Neutrophil (primary cell): ENCODE measurements at regions not wholly inside any gene's neighbourhood (a gene's known extent, or its start where the extent isn't known, plus 50 kb on each side); places are given as distances from the start of the nearest gene placed in this dataset.

Source experiments
- H3K27ac ChIP-seq: fragments of 200-600 bp; sonication (generic); 2 replicates; pipeline ENCODE4 v1.5.1; 2016; ENCODE audit warnings: mild to moderate bottlenecking, moderate library complexity
- H3K27me3 ChIP-seq: fragments of 200-600 bp; sonication (generic); 2 replicates; pipeline ENCODE4 v1.6.0; 2016; ENCODE audit warnings: mild to moderate bottlenecking
- H3K36me3 ChIP-seq: fragments of 200-600 bp; sonication (generic); 2 replicates; pipeline ENCODE4 v1.5.1; 2017
- H3K4me1 ChIP-seq, 2 experiments: fragments of 200-600 bp in 1 of 2; sonication (generic) in 1 of 2; 1 replicate in 1 of 2; 2 replicates in 1 of 2; pipeline versions ENCODE4 v1.5.1 to v1.6.1; 2013 to 2016; ENCODE audit warnings: low read depth in 1 of 2, low read length in 1 of 2, mild to moderate bottlenecking in 1 of 2, moderate library complexity in 1 of 2; ENCODE audit not compliant: control insufficient read depth in 1 of 2, insufficient read depth in 1 of 2
- H3K4me3 ChIP-seq, 2 experiments: fragments of 200-600 bp in 1 of 2; sonication (generic) in 1 of 2; 1 replicate in 1 of 2; 2 replicates in 1 of 2; pipeline ENCODE4 v1.5.1; 2013 to 2016; ENCODE audit warnings: low read depth in 1 of 2, low read length in 1 of 2, mild to moderate bottlenecking in 1 of 2, moderate library complexity in 1 of 2
- H3K9me3 ChIP-seq: fragments of 200-600 bp; sonication (generic); 2 replicates; pipeline ENCODE4 v1.5.1; 2016
- TF ChIP-seq, protein P1 (sequence below): fragments of 200-600 bp; sonication (generic); IDR thresholded peaks from 2 replicates; pipeline ENCODE4 v1.5.1; 2016; ENCODE audit warnings: antibody characterized with exemption

DNA sequence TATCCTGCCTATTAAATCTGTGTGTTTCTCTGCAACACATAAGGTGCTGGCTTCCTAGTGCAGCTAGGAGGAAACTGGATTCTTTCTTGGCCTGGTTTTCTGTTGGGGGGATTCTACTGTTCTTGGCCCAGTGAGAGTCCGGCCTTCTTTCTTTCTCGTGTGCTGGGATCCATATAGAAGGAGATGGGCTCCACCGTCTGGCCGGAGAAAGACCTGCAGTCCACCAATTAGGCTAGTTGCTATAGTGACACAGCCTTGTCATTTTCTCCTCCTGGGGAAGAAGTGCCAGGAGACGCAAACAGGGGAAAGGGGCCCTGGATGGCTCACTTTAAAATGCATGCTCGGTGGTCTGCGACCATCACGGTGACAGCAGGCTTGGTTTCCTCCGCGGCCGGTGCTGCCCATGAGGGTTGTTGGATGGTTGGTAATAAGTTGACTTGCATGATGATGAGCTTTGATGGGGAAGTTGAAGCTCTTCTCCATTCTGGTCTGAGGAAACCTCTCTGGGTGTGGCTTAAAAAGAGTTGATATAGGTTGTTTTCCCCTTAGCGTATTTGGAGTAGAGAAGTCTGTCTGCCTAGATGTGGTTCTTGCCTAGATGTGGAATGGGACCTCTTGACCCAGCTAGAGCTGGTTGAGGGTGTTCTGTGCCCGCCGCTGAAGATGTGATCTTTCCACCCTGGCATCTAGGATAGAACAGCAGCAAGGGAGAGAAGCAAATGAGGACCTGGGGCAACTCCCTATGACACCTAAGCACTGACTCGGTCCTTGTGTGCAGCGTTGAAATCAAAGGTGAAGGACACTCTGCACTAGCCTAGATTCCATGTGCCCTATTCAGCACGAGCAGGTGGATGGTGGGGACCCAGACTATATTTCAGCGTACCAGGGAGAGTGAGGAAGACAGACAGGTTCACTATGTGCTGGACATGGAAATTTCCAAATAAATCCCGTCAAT lies 1335.0 kb downstream of the BRD1 start:
- no peak overlapping the region for H3K4me3 ChIP-seq
- TF ChIP-seq, protein P1, sequence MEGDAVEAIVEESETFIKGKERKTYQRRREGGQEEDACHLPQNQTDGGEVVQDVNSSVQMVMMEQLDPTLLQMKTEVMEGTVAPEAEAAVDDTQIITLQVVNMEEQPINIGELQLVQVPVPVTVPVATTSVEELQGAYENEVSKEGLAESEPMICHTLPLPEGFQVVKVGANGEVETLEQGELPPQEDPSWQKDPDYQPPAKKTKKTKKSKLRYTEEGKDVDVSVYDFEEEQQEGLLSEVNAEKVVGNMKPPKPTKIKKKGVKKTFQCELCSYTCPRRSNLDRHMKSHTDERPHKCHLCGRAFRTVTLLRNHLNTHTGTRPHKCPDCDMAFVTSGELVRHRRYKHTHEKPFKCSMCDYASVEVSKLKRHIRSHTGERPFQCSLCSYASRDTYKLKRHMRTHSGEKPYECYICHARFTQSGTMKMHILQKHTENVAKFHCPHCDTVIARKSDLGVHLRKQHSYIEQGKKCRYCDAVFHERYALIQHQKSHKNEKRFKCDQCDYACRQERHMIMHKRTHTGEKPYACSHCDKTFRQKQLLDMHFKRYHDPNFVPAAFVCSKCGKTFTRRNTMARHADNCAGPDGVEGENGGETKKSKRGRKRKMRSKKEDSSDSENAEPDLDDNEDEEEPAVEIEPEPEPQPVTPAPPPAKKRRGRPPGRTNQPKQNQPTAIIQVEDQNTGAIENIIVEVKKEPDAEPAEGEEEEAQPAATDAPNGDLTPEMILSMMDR = no peak
- H3K27ac ChIP-seq = no peak overlapping the region
- H3K27me3 ChIP-seq = peaks cover 72% of the 10 kb centered on the region
- H3K36me3 ChIP-seq = no peaks in the 10 kb centered on the region
- H3K4me1 ChIP-seq = no peaks in the 10 kb centered on the region
- no peaks in the 10 kb centered on the region for H3K9me3 ChIP-seq

DNA sequence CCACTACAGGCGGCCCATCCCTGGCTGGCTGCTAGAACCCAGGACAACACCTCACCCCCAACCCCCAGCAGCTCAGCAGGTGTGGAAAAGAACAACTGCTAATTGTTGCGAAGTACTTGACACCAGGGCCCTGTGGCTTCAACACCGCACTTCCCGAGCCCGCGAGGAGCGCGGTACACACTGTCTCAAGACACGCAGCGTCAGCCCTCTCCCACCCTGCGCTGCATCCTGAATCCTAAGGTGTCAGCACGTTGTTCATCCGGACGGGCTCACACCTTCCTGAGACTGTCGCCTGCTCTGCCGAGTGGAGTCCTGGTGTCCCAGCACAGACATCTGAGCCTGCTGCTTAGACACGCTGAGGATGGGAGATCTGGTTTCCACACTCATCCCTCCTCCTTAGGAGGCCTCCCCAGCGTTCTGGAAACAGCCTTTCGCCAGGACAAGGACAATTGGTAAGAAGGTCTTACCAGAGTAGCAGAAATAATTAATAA lies 1336.2 kb downstream of the BRD1 start:
- peaks cover 84% of the 10 kb centered on the region for H3K27me3 ChIP-seq
- no peak overlapping the region for H3K27ac ChIP-seq
- TF ChIP-seq, protein P1 = no peak
- no peak overlapping the region for H3K4me3 ChIP-seq
- H3K36me3 ChIP-seq = no peaks in the 10 kb centered on the region
- H3K4me1 ChIP-seq = no peaks in the 10 kb centered on the region
- no peaks in the 10 kb centered on the region for H3K9me3 ChIP-seq

DNA sequence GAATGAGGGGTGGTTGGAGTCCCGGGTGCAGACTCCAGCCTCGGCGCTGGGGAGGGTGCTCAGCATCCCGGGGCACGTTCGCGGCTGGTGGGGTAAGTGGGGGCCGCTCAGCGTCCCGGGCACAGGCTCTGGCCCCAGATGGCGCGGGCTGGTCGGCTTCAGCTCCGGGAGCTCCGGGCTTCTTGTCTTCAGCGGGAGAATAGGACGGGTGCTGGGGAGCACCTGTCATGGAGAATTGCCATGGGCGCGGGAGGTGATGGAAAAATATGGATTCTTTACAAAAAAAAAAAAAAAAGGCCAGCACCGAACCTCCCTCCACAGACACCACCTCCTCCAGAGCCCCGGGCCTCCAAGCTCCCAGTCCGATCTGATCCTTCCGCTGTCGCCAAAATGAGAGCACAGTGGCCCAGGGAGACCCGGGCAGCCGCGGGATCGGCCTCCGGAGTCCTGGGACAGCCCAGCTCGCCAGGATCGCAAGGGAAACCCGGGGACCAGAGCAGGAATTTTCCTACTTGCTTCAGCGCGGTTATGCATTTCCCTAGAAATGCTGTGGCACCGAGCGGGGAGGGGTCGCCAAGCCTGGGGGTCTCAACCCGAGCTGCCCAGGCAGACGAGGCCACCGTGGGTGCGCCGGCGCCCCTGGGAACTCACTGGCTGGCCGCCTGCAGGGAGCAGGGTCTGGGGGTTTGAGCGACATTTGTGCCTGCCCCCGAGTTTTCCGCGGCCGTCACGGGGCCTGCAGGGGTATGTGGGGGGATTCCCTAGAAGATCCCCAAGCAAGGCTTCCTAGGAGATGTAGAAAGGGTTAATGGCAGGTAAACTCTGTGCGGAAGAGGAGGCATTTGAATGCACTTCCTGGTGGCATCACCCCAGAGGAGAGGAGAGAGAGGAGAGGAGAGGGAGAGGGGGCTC lies 1336.9 kb downstream of the BRD1 start:
- no peaks in the 10 kb centered on the region for H3K4me1 ChIP-seq
- no peak overlapping the region for H3K27ac ChIP-seq
- no peaks in the 10 kb centered on the region for H3K9me3 ChIP-seq
- no peak overlapping the region for H3K4me3 ChIP-seq
- TF ChIP-seq, protein P1 = no peak
- H3K36me3 ChIP-seq = no peaks in the 10 kb centered on the region
- peaks cover 91% of the 10 kb centered on the region for H3K27me3 ChIP-seq

DNA sequence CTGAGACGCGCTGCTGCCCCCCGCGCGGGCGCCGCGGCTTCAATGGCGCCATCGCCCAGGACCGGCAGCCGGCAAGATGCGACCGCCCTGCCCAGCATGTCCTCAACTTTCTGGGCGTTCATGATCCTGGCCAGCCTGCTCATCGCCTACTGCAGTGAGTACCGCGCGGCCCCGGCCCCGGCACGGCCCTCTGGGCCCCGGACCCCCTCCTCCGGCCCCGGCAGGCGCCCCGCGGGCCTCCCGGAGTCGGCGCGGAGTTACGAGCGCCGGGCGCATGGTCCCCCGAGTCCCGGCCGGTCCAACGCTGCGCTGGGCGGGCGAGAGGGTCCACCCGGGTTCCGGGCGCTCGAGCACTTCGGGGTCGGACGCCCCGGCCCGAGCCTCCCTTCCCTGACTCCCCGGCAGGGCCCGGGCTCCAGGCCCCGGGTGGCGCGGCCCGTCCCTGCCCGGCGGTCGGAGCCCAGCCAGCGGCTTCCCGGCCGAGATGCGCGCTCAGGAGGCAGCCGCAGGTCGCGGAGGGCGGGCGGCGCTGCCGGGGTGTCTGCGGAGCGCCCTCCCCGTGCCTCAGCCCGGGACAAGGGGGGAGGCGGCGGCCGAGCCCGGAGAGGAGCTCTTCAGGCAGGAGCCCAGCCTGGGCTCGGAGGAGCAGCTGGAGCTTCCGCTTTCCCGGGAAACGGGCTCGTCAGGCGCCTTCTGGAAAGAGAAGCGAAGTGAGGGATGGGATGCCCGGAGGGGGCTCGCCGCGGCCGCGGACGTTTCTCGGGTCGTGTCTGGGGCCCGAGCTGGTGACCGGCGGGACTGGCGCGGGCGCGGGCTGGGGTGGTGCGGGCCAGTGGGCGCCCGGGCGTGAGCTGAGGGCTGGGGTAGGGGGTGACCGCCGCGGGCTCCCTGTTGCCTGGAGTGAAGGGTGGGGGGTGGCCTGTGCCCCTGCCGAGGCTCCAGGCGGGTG lies 1337.8 kb downstream of the BRD1 start:
- TF ChIP-seq, protein P1 = no peak
- H3K27me3 ChIP-seq = peaks cover 98% of the 10 kb centered on the region
- no peak overlapping the region for H3K4me3 ChIP-seq
- H3K9me3 ChIP-seq = no peaks in the 10 kb centered on the region
- H3K4me1 ChIP-seq = no peaks in the 10 kb centered on the region
- H3K27ac ChIP-seq = no peak overlapping the region
- H3K36me3 ChIP-seq = no peaks in the 10 kb centered on the region
